Hematopoietic multipotent progenitor cell treated with erythropoietin and hydrocortisone succinate and interleukin-3 and kit ligand, for 6 days (in vitro differentiated cells): ENCODE measurements at regions not wholly inside any gene's neighbourhood (a gene's known extent, or its start where the extent isn't known, plus 50 kb on each side); places are given as distances from the start of the nearest gene placed in this dataset.
"Not testable (repeated sequence)": the region's sequence is repeated elsewhere in the genome, so short reads cannot be mapped to it uniquely, and the experiment has no call there.

Experiments used
- DNase-seq: peaks from one replicate; pipeline ENCODE4 v3.0.0-alpha.2; 2015

GRCh38 chr16:86872833-86873232 lies 294.5 kb downstream of the FOXL1 start:
- DNase-seq, result no peak

DNA sequence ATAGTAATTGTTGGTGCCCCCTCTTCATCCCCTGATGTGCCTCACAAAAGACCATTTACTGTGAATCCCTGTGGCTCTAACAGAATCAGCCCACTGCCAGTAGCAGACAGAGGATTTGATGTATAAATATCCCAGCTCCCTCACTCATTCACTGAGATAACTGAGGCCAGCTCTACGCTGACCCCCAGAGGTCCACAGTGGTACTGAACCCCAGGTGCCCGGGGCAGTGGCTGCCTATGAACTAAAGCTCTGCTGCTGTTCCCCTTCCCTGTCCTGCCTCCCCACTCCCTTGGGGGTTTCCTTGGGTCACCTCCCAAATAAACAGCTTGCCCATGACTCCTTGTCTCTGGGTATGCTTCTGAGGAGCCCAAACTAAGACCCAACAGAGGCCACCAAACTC lies 295.8 kb downstream of the FOXL1 start:
- DNase-seq, result peak; percentile 41

DNA sequence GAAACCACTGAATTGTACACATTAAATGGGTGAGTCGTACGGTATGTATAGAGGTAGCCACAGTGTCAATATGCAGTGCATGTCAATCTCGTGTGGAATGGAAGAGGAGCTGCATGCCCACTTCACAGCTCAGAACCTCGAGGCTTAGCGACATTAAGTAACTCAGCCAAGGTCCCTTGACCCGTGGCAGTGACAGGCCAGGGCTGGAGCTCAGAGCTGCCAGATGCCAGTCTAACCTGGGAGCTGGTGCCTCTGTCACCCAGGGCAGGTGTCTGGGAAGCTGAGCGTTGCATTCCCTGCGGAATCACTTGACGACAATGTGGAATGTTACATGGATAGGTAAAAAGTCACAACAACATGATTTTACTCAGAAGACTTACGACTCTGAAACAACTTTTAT lies 298.1 kb downstream of the FOXL1 start:
- no peak for DNase-seq

DNA sequence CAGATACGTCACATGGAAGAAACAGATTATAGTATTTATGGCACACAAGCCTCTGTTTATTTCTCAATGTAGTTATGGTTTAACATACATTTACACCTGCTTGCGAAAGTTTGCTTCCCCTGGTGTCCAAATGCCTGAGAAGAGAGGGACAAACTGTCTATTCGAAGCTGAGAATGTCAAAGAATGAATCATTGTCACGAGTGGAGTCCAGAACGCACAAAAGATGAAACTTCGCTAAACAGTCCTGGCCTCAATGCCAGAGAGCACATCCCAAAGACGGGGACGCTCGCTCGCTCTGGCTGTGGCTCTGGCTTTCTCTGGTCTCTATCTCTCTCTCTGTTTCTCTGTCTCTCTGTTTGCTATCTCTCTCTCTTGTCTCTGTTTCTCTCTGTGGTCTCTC lies 298.8 kb downstream of the FOXL1 start:
- DNase-seq, result no peak

DNA sequence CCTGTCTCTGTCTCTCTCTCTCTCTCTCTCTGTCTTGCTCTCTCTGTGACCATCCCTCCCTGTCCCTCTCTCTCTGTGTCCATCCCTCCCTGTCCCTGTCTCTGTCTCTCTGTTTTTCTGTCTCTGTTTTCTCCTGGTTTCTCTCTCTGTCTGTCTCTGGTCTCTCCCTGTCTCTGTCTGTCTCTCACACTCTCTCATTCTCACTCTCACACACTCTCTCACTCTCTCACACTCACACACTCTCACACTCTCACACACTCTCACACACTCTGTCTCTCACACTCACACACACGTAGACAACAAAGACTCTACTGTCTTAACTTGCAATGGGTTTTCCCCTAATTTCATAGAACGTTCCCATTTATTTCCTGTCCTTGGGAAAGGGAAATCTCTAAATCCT lies 299.5 kb downstream of the FOXL1 start:
- no peak for DNase-seq

DNA sequence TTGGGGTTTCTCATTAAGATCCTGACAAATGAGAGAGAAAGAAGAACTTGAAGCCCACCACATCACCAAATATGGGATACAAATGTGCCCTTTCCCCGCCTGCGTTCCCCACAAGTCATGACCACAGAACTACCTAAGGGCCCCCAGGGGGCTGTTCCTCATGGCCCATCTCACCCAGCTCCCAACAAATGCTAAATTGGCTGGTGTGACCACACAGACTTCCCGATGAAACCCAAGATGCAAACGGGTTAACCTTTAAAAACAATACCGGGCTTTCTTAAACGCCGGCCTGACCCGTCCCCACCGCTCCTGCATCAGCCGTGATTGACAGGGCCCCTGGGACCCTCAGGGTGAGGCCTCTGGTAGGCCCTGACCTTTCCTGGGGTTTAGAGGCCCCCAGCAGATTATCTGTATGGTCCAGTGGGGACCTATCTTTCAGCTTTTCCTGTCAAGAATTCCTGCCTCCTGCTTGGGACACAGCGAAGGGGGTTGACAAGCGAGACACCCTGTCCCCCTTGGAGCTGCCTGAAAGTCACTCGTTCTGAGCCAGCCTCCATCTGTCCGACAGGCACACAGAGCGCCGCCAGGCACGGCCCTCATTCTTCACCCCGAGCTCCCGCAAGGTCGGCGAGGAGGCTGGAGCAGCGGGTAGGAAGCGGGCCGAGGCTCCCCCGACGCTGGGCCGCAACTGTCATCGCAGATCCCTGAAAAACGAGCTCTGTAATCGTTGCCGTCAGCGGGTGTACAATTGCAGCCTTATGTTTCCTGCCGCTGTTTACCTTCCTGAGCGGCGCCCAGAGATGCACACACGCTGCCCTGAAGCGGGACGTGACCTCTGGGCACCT lies 300.1 kb downstream of the FOXL1 start:
- DNase-seq, result no peak

DNA sequence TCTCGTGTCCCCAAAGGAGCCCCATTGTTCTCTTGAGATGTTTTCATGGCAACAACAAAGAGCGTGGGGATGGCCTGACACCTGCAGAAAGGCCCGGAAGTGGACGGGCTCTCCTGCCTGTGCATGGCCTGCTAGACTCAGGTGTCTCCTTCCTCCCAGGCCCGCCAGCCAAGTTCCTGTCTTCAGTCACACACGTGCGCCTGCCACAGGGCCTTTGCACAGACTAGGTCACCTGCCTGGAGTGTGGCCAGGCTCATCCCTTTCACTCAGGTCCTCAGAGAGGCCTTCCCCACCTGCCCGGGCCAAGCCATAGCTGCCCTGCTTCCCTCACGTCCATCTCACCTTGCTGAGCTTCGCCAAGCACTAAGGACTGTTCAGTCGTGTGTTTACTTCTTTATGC lies 300.9 kb downstream of the FOXL1 start:
- no peak for DNase-seq

- no peak for DNase-seq
Observed at GRCh38 chr16:86880316-86881117, 302.2 kb downstream of the FOXL1 start.

- DNase-seq, result no peak
Observed at GRCh38 chr16:86881118-86881510, 302.8 kb downstream of the FOXL1 start.

DNA sequence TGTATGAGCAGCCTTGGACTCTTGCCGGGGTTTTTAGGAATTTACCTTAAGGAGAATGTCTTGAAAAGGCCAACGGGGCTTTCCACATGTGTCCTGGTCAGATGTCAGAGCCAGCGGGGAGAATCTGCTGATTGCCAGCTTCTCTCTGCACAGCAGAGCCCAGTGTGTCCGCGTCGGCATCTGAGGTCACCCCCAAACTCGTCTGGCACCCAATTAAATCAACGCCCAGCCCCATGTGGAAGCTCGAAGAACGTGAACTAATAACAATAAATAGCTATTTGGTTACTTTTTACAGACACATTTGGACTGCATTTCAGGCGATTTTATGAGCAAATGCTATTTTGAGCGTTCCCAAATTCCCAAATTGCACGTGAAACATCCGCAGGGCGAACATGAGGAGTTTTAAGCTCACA lies 303.5 kb downstream of the FOXL1 start:
- no peak for DNase-seq

DNA sequence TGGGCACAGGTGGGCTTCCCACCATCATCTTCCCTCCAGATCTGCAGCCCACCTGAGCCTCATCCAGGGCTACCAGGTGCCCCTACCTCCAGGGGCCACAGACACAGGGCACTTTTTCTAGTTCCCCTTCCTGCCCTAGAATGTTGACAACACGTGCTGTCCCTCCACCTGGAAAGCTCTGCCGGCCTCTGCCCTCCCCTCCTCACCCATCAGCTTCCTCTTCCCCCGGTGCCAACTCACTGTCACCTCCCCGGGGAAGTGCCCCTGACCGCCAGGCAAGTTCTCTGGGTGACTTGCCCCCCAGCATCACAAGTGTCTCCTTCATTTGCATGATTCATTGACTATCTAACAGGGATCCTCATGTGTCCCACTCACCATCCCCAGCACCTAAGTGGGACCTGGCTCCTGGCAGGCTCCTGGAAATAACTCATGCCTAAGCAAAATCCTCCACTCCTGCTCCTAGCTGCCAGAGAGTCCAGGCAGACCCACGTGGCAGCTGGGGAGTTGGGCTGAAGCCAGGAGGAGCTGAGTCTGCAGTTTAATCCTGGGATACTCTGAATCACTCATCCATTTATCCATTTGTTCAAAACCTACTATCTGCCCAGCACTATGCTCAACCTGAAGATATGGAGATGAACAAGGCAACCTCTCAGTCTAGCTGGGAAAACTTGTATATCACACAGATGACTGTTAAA lies 304.4 kb downstream of the FOXL1 start:
- DNase-seq, result no peak

GRCh38 chr16:86883583-86884389 lies 305.4 kb downstream of the FOXL1 start:
- DNase-seq, result no peak

DNA sequence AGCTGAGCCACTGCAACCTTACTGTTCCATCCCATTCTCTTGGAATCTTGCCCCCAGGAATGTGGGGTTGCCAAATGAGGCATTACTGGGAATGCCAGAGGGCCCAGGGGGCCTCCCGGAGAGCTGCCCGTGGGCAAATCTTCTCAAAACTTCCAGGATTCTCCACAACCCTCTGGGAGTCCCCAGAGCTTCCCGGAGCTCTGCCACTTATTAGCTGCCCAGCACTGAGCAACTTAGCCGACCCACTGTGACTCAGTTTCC lies 306.0 kb downstream of the FOXL1 start:
- no peak for DNase-seq

- no peak for DNase-seq
Observed at GRCh38 chr16:86885139-86885538, 306.8 kb downstream of the FOXL1 start.

GRCh38 chr16:86886651-86887050 lies 308.3 kb downstream of the FOXL1 start:
- no peak for DNase-seq

- DNase-seq, result no peak
Observed at GRCh38 chr16:86887416-86887815, 309.1 kb downstream of the FOXL1 start.

- DNase-seq, result no peak
Observed at GRCh38 chr16:86888231-86889053, 310.1 kb downstream of the FOXL1 start.

- DNase-seq, result not testable (repeated sequence)
Observed at GRCh38 chr16:86889054-86889366, 310.7 kb downstream of the FOXL1 start.

DNA sequence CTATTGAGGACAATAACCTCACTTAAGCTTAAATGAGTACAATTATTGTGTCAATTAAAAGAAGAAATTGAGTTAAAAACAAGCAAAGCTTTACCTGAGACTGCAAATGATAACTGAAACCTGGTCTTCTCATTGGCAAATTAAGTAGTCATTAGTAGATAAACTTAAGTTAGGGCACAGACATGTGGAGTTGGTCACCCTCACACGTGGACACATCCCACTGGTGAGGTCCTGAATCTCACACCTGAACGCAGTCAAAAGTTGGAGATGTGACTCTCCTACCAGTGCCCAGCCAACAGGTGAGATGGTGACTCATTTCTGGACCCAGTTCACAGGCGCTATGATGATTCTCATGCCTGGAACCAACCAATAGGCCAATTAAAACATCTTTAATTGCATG lies 311.6 kb downstream of the FOXL1 start:
- no peak for DNase-seq

DNA sequence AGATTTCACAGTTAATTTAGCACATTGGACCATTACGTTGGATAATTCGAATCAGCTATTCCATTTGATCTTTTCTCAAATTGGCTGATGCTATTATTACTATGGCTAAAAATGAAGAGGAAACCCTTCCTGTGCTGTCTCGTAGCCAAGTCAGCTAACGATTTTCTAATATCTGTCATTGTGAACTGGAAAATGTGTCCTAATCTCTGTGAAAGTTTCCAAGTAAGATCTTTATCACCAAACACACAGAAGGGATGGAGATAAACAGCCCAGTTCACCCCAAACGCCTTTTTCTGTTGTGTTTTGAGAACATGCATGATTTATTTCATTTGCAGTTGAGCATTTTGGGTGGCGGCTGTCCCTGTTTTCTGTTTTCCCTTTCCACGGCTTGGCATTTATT lies 312.8 kb downstream of the FOXL1 start:
- DNase-seq, result no peak

GRCh38 chr16:86891631-86892030 lies 313.3 kb downstream of the FOXL1 start:
- no peak for DNase-seq

DNA sequence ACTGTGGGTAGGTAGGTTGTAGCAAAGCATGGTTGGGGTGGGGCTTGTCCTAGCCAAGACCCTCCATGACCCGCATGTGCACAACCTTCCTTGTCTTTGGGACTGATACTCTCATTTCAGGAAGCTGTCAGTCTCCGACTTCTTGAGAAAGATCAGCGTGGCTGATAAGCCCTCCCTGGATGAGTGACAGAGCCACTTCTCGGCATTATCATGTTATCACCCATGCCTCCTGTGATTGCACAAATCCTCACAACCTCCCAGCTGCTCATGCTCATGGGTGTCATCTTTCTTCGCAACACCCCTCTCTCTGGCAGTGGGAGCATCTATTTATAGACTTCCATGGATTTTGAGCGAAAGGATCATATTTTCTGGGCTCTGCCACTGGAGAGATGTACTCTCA lies 314.2 kb downstream of the FOXL1 start:
- no peak for DNase-seq
